Spleen (tissue), 11 donors: ENCODE measurements at regions not wholly inside any gene's neighbourhood (a gene's known extent, or its start where the extent isn't known, plus 50 kb on each side); places are given as distances from the start of the nearest gene placed in this dataset.

Experiments used
- DNase-seq: peaks from one replicate; pipeline ENCODE4 v3.0.0-alpha.2; 2020
- H3K27ac ChIP-seq, 8 donors: fragments of 200-600 bp; sonication (generic) in 7 of 8; 1 replicate in 4 of 8; 2 replicates in 4 of 8; pipeline versions ENCODE4 v1.5.0 to v1.8.0; 2016 to 2021; ENCODE audit warnings: inconsistent platforms in 4 of 8, mild to moderate bottlenecking in 4 of 8, moderate library complexity in 1 of 8
- H3K27me3 ChIP-seq, 7 donors: fragments of 200-600 bp; sonication (generic) in 6 of 7; replicated peaks in 1 of 7; 1 replicate in 4 of 7; 2 replicates in 3 of 7; pipeline versions ENCODE4 v1.5.0 to v1.8.0; 2016 to 2021; ENCODE audit warnings: inconsistent platforms in 3 of 7, mild to moderate bottlenecking in 1 of 7
- H3K36me3 ChIP-seq, 6 donors: fragments of 200-600 bp; sonication (generic) in 5 of 6; 1 replicate in 4 of 6; 2 replicates in 2 of 6; pipeline versions ENCODE4 v1.5.0 to v1.8.0; 2016 to 2021; ENCODE audit warnings: inconsistent platforms in 2 of 6
- H3K4me1 ChIP-seq, 6 donors: fragments of 200-600 bp; sonication (generic) in 5 of 6; 1 replicate in 3 of 6; 2 replicates in 3 of 6; pipeline versions ENCODE4 v1.5.0 to v1.8.0; 2016 to 2021; ENCODE audit warnings: inconsistent platforms in 3 of 6
- H3K4me3 ChIP-seq, 8 donors: fragments of 200-600 bp; sonication (generic) in 7 of 8; 1 replicate in 4 of 8; 2 replicates in 4 of 8; pipeline versions ENCODE4 v1.5.0 to v1.8.0; 2016 to 2021; ENCODE audit warnings: inconsistent platforms in 4 of 8, mild to moderate bottlenecking in 4 of 8, moderate library complexity in 2 of 8
- H3K9me3 ChIP-seq, 8 donors: fragments of 200-600 bp; sonication (generic) in 7 of 8; 1 replicate in 4 of 8; 2 replicates in 4 of 8; pipeline versions ENCODE4 v1.5.0 to v1.8.0; 2016 to 2021; ENCODE audit warnings: inconsistent platforms in 4 of 8
- CTCF ChIP-seq, 11 experiments: fragments of 200-600 bp in 7 of 11; fragments of 450-650 bp in 4 of 11; sonication (generic) in 4 of 11; IDR thresholded peaks in 8 of 11; conservative IDR thresholded peaks in 3 of 11; 1 replicate in 7 of 11; 2 replicates in 4 of 11; pipeline versions ENCODE4 v1.4.0 to v1.8.0; 2016 to 2021; ENCODE audit warnings: antibody characterized with exemption in 11 of 11, inconsistent platforms in 4 of 11, mild to moderate bottlenecking in 1 of 11
- POLR2A ChIP-seq, 3 donors: fragments of 450-650 bp; IDR thresholded peaks; one replicate each; pipeline ENCODE4 v1.5.1; 2017; ENCODE audit warnings: antibody characterized with exemption in 3 of 3, mild to moderate bottlenecking in 1 of 3
- POLR2AphosphoS5 ChIP-seq, 3 donors: sonication (generic); formaldehyde crosslinking; IDR thresholded peaks; one replicate each; pipeline ENCODE4 v1.5.1; 2017; ENCODE audit warnings: antibody characterized with exemption in 3 of 3
- WGBS, 5 donors: extraction: QIAGEN DNeasy Blood & Tissue Kit in 3 of 5; methylation state at CpG; one replicate each; pipeline versions ENCODE4 v1.1.5 to v1.1.7; 2013 to 2018; 5-methylcytosine and 5-hydroxymethylcytosine counted together
- intact Hi-C: fragments of 100-400 bp; cut with DNase I; formaldehyde crosslinking; loops from one replicate; pipeline ENCODE4 v1.15.0; 2023; ENCODE audit warnings: low total_unique reads
- donor health status: healthy with polysubstance abuse.
- donor health status: DM: no; HTN: no; CAD: no; lungs with moderate emphysema.
- donor health status: DM: no; HTN: no; CAD: no.
- donor health status: Bipolar disorder and iron deficiency.
- donor health status: healthy.
- donor health status: DM: no; HTN: no; CAD: no.
- donor health status: DM: yes; HTN: yes; CAD: no.

GRCh38 chr4:28146191-28146590 lies 1285.5 kb downstream of the STIM2 start:
- H3K27ac ChIP-seq, result no peak overlapping the region
- no peak overlapping the region for H3K4me3 ChIP-seq
- H3K9me3 ChIP-seq, result peaks cover 0 to 6% (median 0%) of the 10 kb centered on the region in 8 donors
- no peak for DNase-seq
- TF ChIP-seq POLR2A (IDR thresholded peaks at IDR 0.05), result no peak
- TF ChIP-seq POLR2AphosphoS5 (IDR thresholded peaks at IDR 0.05), result no peak
- no peaks in the 10 kb centered on the region for H3K4me1 ChIP-seq
- 52 to 61% (median 55%) methylated on average over 3 of the region's 3 CpGs for WGBS, 5 donors
- H3K36me3 ChIP-seq, result no peaks in the 10 kb centered on the region
- H3K27me3 ChIP-seq, result no peaks in the 10 kb centered on the region
- intact Hi-C loops, result no loop called here

GRCh38 chr4:28148221-28148620 lies 1287.6 kb downstream of the STIM2 start:
- intact Hi-C loops, result no loop called here
- Histone ChIP-seq H3K36me3 (no peaks in the 10 kb centered on the region), H3K27ac (no peak overlapping the region), H3K9me3 (peaks cover 0 to 5% (median 0%) of the 10 kb centered on the region in 8 donors), H3K27me3 (no peaks in the 10 kb centered on the region), H3K4me1 (no peaks in the 10 kb centered on the region), H3K4me3 (no peak overlapping the region)
- TF ChIP-seq POLR2AphosphoS5 (IDR thresholded peaks at IDR 0.05) (no peak), CTCF (IDR thresholded peaks at IDR 0.05 in 8 of 11, conservative IDR thresholded peaks at IDR 0.05 in 3 of 11) (no peak)
- DNase-seq, result no peak
- 70 to 86% (median 73%) methylated on average over 1 of the region's 1 CpG for WGBS, 5 donors

- DNase-seq, result no peak
- no peak overlapping the region for H3K4me3 ChIP-seq
- no peaks in the 10 kb centered on the region for H3K4me1 ChIP-seq
- 63 to 85% (median 75%) methylated on average over 3 of the region's 3 CpGs for WGBS, 5 donors
- no peak overlapping the region for H3K27ac ChIP-seq
- no peaks in the 10 kb centered on the region for H3K36me3 ChIP-seq
- H3K27me3 ChIP-seq, result no peaks in the 10 kb centered on the region
- peaks cover 0 to 5% (median 0%) of the 10 kb centered on the region in 8 donors for H3K9me3 ChIP-seq
- intact Hi-C loops, result no loop called here
- TF ChIP-seq POLR2A (IDR thresholded peaks at IDR 0.05) (no peak), CTCF (IDR thresholded peaks at IDR 0.05 in 8 of 11, conservative IDR thresholded peaks at IDR 0.05 in 3 of 11) (no peak), POLR2AphosphoS5 (IDR thresholded peaks at IDR 0.05) (no peak)
Observed at GRCh38 chr4:28149762-28150161, 1289.1 kb downstream of the STIM2 start.

- Histone ChIP-seq H3K4me3 (no peak overlapping the region), H3K27ac (no peak overlapping the region), H3K27me3 (no peaks in the 10 kb centered on the region), H3K9me3 (peaks cover 0 to 5% (median 0%) of the 10 kb centered on the region in 8 donors), H3K4me1 (no peaks in the 10 kb centered on the region), H3K36me3 (no peaks in the 10 kb centered on the region)
- intact Hi-C loops, result no loop called here
- no peak for TF ChIP-seq CTCF (IDR thresholded peaks at IDR 0.05 in 8 of 11, conservative IDR thresholded peaks at IDR 0.05 in 3 of 11)
- DNase-seq, result no peak
Observed at GRCh38 chr4:28151314-28151713, 1290.7 kb downstream of the STIM2 start.

GRCh38 chr4:28167411-28167810 lies 1306.8 kb downstream of the STIM2 start:
- H3K4me1 ChIP-seq, result no peaks in the 10 kb centered on the region
- H3K9me3 ChIP-seq, result peaks cover 0 to 13% (median 2%) of the 10 kb centered on the region in 8 donors
- no peak overlapping the region for H3K4me3 ChIP-seq
- TF ChIP-seq CTCF (IDR thresholded peaks at IDR 0.05 in 8 of 11, conservative IDR thresholded peaks at IDR 0.05 in 3 of 11), result no peak
- TF ChIP-seq POLR2A (IDR thresholded peaks at IDR 0.05), result no peak
- no peak for TF ChIP-seq POLR2AphosphoS5 (IDR thresholded peaks at IDR 0.05)
- no peaks in the 10 kb centered on the region for H3K36me3 ChIP-seq
- H3K27ac ChIP-seq, result no peak overlapping the region
- WGBS, 5 donors, result 75 to 100% (median 87%) methylated on average over 1 of the region's 1 CpG
- DNase-seq, result no peak
- H3K27me3 ChIP-seq, result no peaks in the 10 kb centered on the region
- intact Hi-C loops, result no loop called here
